SK-N-DZ (cell line): ENCODE measurements at regions not wholly inside any gene's neighbourhood (a gene's known extent, or its start where the extent isn't known, plus 50 kb on each side); places are given as distances from the start of the nearest gene placed in this dataset.

Experiments
- DNase-seq: peaks from one replicate; pipeline ENCODE4 v3.0.0-alpha.2; 2015; ENCODE audit warnings: low spot score

DNA sequence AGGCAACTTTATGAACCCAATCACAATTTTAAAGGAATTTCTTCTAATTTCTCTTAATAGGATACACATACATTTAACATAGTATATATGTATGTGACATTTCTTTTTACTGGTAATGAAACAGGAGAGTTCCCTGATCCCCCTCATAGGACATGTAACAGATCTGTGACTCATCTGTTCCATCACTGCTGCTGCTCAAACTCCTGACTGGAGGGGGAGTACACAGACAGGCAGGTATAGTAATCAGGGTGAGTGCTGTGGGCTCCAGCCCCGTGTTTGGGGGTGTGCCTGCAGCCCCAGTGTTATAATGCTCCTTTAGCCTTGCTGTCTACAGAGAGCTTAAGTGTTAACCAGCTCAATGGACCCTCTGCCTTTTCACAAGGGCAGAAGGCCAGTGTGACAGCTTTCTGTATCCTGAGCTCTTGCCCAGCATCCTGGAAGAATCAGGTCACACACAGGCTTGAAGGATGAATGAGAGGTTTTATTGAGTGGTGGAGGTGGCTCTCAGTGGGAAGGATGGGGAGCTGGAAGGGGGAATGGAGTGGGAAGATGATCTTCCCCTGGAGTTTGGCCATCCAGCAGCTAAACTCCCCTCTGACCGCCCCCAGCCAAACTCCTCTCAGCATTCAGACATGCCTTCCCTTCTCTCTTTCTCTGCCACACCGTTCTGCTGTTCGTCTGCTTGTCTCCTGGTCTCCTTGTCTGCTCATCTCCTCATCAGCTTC is 161.3 kb downstream of the ZNF608 start:
- no peak for DNase-seq

DNA sequence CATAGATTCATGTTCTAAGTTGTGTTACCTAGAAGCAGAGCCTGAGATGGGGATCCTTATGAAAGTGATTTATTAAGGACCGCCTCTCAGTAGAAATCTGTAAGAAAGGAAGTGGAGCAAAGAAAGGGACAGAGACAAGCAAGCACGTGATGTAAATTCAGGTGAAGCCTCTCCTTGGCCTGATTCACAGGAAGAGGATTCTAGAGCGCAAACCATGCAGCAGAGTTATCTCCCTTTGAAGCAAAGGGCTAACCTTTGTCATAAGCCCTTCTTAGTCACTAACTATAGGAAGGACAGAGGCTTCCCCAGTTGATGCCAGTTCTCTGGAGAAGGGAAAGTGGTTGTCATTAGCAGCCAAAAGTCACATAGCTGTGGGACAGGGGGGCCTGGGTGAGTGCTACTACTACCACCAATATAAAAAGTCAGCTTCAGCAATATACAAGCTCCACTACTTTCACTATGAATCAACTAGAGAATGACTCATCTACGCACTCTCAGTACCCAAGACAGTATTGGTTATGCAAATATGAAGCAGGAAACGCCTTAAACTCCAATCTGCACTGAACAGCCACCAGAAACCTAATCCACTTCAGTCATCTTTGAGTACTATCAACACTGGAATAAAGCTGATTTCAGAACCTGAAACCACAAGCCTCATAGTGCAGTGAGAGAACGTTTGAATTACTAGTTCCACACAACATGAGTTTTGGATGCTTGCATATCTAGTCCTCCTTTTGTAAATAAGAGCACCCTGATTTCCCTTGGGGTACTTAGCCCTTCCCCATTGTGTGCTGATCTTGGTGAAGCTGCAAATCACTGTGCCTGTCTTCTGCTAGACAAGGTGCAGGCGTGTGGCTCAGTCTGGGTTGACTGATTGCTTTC is 162.7 kb downstream of the ZNF608 start:
- no peak for DNase-seq

DNA sequence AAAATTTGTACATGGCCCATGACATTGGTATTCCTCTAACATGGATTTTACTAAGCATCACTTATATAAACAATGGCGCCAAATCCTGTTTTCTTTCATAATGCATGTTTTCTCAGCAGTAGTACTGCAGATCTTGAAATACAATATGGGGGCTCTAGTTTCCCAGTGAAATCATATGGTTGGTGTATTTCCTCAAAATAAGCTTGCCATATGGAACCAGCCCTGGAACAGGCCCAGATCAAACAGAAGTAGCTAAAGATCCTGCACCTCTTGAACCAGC is 163.9 kb downstream of the ZNF608 start:
- DNase-seq = no peak

DNA sequence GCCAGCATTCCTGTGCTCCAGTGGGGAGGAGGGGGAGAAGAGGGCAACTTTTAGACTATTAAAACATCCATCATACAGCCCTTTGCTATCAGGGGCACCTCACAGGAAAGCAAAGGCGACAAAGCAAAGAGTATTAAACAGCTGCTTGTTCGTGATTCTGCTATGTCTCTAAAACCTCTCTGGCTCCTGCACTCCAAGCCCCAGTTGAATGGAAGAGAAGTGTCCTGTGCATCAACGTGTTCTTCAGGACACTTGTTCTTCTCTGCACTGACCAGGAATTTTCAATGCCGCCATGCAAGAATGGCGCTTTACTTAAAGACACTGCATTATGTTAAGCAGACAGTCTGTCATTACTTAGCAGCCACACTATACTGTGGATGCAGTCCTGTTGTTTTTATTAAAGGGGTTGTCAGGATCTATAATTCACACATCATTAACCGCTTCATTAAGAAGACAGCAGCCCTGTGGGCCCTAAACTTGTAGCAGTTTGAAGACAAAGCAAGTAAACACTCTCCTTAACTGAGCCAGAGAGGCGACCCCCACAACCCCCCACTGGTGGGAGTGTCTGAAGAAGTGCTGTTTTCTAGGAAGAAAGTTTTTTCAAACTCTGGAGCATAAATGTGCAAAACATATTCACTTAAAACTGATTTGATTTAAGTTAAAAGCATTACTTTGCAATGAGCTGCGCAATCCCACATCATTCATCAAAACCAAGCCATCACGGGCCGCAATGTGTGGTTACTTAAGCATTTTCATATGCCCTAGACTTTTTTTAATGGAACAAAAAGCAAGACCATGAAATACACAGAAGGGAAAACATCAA is 164.5 kb downstream of the ZNF608 start:
- DNase-seq = peak; percentile 25

DNA sequence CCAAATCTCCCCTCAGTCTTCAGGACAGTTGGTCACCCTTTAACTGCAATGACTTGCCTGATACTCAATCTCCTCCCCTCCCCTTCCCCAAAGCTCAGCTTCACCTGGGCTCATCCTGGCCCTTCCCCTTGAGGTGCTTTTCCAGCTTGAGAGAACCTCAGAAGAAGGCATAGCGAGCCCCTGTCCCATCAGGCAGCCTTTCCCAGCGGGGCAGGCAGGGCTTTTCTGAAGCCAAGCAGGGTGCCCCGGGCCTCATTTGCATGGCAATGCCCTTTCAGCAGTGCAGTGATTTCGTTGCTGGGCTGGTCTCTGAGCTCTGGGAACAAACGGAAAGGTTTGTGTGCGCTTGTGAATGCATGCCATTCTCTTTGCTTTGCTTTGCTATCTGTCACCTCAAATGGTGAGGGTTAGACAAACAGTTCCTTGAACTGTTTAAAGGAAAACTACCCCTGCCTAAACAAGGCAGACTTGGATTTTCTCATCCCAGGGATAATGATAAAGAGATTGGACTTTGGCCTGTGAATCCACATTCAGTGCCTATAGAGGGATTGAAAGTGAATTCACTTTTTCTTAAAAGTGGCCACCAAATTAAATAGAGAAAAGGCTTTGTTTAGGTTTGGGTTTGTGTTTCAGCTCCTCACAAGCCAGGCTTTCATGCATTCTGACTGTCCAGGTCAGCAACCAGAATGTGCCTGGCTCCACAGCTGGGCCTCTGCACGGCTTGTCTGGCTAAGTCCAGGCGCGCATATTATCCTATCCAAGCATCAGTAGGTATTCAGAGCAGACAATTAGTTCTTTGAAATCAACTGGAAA is 165.3 kb downstream of the ZNF608 start:
- DNase-seq = peak; percentile 50

DNA sequence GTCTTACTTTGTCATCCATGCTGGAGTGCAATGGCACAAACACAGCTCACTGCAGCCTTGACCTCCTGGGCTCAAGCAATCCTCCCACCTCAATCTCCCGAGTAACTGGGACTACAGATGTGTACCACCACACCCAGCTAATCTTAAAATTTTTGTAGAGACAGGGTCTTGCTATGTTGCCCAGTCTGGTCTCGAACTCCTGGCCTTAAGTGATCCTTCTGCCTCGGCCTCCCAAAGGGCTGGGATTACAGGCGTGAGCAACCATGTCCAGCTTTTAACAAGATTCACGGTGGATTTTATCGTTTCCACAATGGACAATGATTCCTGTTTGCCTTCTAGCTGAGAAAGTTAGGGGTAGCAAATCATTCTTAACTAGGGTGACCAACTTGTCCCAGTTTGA is 165.9 kb downstream of the ZNF608 start:
- DNase-seq = no peak

DNA sequence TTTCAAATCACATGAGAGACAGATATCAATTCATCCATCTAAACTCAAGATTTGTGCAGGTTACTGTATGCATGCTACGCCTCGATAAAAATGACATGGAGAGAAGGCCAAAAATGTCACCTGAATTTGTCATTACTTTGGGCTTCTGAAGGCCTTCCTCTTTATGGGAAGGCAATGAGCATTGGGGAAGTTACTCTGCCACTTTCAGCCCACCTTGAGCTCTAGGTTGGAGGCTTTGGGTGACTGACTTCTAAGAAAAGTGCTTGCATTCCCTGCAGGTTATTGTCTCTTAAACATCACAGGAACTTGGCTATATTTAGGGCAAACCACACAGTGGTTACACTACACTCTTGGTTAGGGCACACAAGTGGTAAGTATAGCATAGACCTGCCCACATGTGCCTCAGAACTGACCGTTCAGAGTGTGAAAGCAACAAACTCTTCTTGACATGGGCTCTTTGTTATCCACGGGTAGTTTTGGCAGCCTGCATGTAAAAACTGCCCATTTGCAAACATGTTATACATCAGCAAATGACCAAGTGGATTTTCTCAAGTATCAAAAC is 169.5 kb downstream of the ZNF608 start:
- DNase-seq = no peak

DNA sequence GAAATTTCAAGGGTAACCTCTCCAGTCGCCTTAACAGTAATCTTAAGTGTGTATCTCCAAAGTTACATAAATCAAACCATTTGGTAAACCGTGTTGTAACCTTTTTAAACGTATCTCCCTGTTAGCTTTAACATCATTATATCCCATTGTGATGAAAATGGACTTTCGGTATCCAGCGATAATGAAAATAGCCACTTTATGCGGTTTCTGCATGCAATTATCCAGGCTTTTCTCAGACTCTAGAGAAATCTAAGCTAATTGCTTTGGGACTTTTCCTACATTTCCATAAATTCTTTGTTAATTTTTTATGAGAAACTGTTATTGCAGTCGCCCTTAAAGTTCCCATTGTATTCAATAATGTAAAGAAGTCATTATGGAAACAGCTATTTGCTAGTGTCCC is 170.7 kb downstream of the ZNF608 start:
- DNase-seq = no peak

DNA sequence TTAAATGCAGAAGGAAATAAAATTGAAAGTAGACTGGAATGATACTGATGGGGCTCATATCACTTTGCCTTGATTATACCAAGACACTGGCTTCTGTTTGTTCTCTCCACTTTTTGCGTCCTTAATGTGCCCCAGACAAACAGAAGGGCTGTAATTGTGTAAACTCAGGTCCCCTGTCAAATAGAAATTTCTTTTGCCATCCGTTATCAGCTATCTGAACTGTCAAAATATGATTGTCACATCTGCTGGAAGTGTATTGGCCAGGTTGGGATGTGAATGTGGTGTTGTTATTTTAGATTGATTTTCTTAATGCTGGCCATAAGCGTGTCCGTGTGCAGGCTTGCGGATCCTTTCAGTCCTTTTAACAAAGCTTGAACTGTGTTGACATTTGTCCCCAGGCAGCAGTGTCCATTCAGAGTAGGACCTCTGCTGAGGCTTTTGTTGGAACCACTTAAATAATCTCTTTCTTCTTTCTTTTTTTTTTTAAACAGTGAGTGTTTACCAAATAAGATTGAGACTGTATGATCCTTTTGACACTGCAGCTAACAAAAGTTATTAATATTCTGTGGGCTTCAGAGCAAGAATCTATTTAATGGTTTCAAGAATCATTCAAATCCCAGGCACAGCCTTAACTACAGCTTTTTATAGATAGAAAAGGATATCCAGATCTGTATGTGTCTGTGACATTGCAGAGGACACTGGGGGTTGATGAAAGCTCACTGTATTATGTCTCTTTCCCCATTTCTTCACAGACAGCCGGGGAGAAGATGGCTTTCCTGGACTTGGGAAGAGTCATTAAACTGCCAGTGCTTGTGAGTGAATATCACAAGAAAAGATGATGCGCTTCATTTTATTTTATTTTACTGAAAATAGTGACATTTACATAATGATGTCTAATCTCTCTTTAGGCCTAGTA is 171.7 kb downstream of the ZNF608 start:
- DNase-seq = peak; percentile 56

DNA sequence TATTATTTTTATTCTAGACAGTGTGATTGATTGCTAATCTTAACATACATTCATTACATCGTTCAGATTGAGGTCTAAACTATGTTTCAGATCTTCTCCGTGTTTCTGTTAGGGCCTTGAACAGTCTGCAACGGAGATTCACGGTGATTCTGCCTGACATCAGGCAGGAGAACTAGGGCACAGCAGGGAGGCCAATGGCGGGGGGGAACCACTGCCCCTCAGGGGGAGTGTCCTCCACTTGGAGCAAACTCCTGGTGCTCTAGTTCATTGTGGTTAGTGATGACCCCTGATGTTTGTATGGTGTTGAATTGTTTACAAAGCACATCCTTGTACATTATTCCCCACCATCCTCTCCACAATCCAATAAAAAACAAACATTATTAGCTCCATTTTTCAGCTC is 173.5 kb downstream of the ZNF608 start:
- no peak for DNase-seq

DNA sequence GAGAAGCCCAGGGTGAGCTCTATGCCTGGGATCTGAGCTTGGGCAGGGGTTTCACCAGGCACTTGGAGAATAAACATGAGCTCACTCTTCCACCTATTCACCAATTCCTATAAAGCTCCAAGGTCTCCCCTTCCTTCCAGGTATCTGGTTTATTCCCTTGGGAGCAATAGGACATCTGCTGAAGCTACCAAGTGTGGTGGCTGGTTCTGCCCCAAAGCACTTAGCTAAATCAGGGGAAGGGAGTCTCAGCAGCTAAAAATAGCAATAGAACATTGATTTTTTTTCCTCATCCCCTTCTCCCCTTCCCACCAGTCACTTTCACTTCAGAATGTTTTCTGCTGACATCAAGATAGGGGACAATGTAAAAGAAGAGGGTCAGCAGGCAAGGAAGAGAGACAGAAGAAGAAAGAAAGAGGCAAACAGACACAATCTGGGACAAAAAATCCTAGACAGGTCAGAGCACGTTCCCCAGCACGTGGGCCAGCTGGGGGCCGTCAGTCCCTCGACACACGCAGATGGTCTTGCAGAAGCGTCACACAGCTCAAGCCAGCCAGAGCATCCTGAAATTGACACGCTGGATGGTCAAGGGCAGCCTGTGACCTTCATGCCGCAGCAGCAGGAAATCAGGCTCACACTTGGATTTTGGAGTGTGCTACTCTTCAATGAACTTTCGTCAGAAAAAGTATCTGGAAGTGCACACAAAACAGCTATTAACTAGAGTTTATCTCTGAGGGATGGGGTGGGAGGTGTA is 176.0 kb downstream of the ZNF608 start:
- peak; percentile 76 for DNase-seq

DNA sequence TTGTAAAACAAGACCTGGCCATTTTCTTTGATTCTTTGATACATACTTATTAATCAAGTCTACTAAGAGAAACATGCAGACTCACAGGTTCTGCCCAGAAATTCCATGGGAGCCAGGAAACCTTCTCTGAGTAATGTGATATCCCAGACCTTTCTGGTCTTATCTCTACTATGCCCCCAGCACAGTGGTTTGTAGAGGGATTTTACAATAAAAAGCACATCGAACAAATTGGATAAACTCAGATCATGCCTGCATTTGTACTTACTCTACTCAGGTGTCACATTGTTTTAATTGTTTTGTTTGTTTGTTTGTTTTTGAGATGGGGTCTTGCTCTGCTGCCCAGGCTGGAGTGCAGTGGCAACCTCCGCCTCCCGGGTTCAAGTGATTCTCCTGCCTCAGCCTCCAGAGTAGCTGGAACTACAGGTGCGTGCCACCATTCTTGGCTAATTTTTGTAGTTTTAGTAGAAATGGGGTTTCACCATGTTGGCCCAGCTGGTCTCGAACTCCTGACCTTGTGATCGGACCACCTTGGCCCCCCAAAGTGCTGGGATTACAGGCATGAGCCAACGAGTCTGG is 179.5 kb downstream of the ZNF608 start:
- DNase-seq = no peak

DNA sequence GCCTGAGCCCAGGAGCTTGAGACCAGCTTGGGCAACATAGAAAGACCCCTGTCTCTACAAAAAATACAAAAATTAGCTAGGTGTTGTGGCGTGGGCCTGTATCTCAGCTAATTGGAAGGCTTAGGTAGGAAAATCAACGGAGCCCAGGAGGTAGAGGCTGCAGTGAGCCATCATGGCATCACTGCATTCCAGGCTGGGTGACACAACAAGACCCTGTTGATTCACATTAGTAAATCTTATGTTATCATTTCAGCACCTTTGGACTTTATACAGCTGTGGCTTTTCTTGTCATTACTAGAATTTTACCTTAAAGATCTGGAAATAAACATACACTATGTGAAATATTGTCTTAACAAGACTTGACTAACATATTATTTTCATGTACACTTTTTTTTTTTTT is 185.0 kb downstream of the ZNF608 start:
- DNase-seq = no peak

DNA sequence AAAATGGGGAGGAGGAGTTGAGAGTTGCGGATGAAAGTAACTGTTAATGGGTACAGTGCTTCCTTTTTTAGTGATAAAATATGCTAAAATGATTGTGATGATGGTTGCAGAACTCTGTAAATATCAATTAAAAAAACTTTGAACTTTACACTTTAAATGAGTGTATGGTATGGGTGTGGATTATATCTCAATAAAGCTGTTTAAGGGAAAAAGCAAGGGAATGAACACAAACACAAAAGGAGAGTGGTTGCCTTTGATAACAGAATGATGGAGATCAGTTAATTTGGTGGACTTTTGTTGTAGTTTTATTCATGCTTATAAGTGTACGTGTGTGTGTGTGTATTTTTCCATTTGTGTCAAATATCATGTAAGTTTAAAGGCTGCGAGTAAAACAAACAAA is 186.1 kb downstream of the ZNF608 start:
- DNase-seq = no peak

DNA sequence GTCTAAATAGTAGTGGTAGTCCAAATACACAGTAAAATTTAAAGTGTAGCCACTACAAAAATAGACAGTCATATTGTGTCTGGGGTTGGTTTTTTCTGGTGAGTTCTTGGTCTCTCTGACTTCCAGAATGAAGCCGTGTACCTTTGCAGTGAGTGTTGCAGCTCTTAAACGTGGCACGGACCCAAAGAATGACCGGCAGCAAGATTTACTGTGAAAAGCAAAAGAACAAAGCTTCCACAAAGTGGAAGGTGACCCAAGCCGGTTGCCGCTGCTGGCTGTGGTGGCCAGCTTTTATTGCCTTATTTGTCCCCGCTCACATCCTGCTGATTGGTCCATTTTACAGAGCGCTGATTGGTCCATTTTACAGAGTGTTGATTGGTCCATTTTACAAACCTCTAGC is 188.7 kb downstream of the ZNF608 start:
- no peak for DNase-seq

DNA sequence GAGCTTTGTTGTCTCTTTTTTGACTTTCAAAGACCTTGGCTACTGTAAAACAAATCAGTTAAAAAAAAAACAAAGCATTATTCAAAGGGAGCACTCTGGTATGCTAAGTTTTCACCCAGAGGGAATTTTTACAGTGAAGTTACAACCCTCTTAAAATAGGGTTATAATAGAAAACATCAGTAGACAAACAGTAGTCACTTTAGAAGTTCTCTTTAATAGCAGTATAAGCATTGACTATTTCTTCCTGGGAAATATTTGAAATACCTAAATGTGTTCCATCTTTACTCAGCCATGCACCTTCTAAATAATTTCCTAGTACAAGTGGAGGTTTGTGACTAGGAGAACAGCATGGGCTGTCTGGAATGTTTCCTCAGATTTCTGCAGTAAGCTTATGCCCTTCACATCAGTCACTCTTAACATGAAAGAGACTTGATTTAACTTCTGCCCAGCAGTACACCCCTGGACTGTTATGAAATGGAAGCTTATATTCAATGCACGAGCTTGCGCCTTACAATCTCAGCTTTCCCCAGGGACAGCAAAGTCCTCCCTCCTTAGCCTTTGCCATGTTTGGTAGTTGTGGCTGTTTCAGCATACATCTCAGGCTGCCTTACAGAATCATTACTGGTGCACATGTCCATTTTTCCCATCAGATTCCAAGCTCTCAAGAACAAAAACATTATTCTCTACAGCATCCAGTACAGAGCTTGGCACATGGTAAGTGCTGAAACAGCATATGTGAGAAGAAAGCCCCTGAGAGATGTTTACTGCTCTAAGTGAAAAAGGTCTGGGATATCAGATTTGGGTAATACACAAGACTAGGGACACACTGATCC is 191.5 kb downstream of the ZNF608 start:
- no peak for DNase-seq

DNA sequence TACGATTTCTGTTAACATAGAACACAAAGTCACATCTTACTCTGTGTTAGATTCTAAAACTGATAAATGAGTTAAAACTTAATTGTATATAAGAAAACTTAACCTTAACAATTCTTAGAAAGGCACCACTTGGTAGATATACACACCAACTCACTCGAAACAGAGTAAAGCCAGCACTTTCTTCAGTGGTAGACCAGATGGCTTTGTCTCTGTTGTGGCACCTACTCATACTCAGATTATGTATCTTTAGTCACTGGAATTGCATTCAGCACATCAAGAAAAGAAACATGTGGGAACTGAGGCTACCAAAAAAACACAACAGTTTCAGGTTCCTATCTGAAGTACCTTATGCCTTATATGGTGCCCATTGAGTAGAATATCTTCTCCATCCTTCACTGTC is 192.5 kb downstream of the ZNF608 start:
- no peak for DNase-seq

DNA sequence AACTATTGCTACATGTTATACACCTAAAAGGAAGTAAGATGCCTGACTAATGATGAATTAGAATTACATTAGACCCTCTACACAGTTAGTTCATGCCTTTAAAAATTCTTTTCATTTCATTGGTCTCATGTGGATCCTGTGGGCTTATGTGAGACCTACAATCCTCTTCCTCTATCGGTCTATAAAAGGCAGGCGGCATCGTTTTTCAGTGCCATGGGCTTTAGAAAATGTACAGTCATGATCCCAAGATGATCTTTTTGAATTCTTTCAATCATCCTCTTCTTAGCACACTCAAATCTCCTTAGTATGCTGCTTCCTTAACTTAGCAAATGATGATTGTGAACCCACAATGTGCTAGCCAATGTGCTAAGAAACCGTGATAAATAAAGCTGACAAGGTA is 193.9 kb downstream of the ZNF608 start:
- DNase-seq = no peak
